B cell (primary cell): ENCODE measurements at regions not wholly inside any gene's neighbourhood (a gene's known extent, or its start where the extent isn't known, plus 50 kb on each side); places are given as distances from the start of the nearest gene placed in this dataset.

Experiments used
- EZH2 ChIP-seq: IDR thresholded peaks from 2 replicates; pipeline ENCODE4 v1.6.1; 2012; ENCODE audit warnings: borderline replicate concordance, low read depth, mild to moderate bottlenecking, moderate library complexity, low read length; ENCODE audit not compliant: insufficient read depth, poor library complexity, severe bottlenecking
- TF ChIP-seq, protein P1 (sequence below): fragments of 200-600 bp; IDR thresholded peaks from one replicate; pipeline ENCODE4 v1.8.0; 2022; ENCODE audit warnings: antibody characterized with exemption, mild to moderate bottlenecking

DNA sequence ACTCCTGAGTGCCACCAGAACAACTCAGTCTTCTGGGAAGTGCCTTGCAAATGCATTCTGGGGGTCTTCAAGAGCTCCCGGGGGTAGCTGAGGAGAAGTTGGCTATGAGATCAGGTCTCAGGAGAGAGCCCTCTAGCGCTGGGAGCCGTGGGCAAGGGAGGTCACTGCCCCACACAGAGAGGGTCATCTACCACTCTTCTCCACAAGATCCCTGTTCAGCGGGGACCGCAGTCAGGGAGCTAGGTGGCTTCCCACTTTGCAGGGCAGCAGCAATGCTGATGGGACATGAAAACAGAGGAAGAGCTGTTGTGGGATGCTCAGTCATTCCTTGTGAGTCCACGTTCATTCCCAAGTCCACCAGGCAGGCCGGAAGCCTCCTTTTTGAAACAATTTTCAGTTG is 66.6 kb downstream of the ACKR3 start:
- TF ChIP-seq, protein P1, sequence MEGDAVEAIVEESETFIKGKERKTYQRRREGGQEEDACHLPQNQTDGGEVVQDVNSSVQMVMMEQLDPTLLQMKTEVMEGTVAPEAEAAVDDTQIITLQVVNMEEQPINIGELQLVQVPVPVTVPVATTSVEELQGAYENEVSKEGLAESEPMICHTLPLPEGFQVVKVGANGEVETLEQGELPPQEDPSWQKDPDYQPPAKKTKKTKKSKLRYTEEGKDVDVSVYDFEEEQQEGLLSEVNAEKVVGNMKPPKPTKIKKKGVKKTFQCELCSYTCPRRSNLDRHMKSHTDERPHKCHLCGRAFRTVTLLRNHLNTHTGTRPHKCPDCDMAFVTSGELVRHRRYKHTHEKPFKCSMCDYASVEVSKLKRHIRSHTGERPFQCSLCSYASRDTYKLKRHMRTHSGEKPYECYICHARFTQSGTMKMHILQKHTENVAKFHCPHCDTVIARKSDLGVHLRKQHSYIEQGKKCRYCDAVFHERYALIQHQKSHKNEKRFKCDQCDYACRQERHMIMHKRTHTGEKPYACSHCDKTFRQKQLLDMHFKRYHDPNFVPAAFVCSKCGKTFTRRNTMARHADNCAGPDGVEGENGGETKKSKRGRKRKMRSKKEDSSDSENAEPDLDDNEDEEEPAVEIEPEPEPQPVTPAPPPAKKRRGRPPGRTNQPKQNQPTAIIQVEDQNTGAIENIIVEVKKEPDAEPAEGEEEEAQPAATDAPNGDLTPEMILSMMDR: no peak
- no peak for TF ChIP-seq EZH2
